ENCODE measurements at regions not wholly inside any gene's neighbourhood (a gene's known extent, or its start where the extent isn't known, plus 50 kb on each side); places are given as distances from the start of the nearest gene placed in this dataset.
"Not testable (repeated sequence)": the region's sequence is repeated elsewhere in the genome, so short reads cannot be mapped to it uniquely, and the experiment has no call there.

GRCh38 chr7:13602036-13602435 is 387.4 kb downstream of the ETV1 start:
- no peak overlapping the region for H3K27ac Mint-ChIP-seq
- H3K4me1 Mint-ChIP-seq: no peaks in the 10 kb centered on the region
- H3K36me3 Mint-ChIP-seq: no peaks in the 10 kb centered on the region
- DNase-seq: no peak
- no peak overlapping the region for H3K4me3 Mint-ChIP-seq
- no peak for ATAC-seq (ENCODE audit: low read depth in 2 of 2)
- H3K27me3 Mint-ChIP-seq: no peaks in the 10 kb centered on the region
- H3K9me3 Mint-ChIP-seq: peaks cover 0 to 11% (median 7%) of the 10 kb centered on the region in 7 donors

DNA sequence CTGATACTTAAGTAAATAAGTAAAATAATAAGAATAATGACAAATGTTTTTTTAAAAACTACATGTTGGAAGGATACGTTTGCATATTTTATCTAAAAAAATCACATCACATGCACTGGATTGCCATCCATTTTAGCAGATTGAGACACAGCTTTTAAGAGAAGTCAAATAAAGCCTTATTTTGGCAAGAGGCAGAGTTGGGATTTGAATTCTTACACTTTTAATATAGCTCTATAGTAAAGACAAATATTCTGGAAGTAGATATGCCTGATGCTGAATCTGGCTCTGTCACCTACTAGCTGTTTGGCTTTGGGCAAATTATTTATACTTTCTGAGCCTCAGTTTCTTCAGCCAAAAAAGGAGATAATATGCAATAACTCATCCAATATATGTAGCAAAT is 386.4 kb downstream of the ETV1 start:
- Mint-ChIP-seq H3K4me3 (no peak overlapping the region), H3K9me3 (peaks cover 0 to 15% (median 7%) of the 10 kb centered on the region in 7 donors), H3K27ac (no peak overlapping the region), H3K4me1 (no peaks in the 10 kb centered on the region), H3K27me3 (no peaks in the 10 kb centered on the region), H3K36me3 (no peaks in the 10 kb centered on the region)
- no peak for ATAC-seq (ENCODE audit: low read depth in 2 of 2)
- no peak for DNase-seq

DNA sequence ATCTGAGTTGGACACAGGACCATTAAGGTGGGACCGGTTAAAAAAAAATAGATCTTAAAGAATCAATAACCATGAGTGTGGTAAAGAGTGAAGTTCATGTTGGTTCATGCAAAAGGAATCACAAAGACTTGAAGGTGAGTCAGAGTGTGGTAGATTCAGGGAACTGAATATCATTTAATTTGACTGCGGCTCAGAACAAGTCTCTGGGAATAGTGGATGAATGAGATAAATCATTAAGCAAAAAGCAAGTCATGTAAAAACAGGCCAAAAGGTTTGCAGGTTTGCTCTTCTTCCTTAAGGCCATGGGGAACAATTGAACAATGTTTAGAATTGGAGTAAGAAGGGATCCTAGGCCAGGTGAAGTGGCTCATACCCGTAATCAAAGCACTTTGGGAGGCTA is 385.8 kb downstream of the ETV1 start:
- H3K27ac Mint-ChIP-seq: no peak overlapping the region
- no peak for DNase-seq
- no peaks in the 10 kb centered on the region for H3K4me1 Mint-ChIP-seq
- H3K4me3 Mint-ChIP-seq: no peak overlapping the region
- H3K9me3 Mint-ChIP-seq: peaks cover 0 to 19% (median 7%) of the 10 kb centered on the region in 7 donors
- H3K36me3 Mint-ChIP-seq: no peaks in the 10 kb centered on the region
- H3K27me3 Mint-ChIP-seq: no peaks in the 10 kb centered on the region
- ATAC-seq (ENCODE audit: low read depth in 2 of 2): no peak

- no peak overlapping the region for H3K4me3 Mint-ChIP-seq
- H3K27me3 Mint-ChIP-seq: no peaks in the 10 kb centered on the region
- ATAC-seq (ENCODE audit: low read depth in 2 of 2): no peak
- no peak for DNase-seq
- no peak overlapping the region for H3K27ac Mint-ChIP-seq
- H3K36me3 Mint-ChIP-seq: no peaks in the 10 kb centered on the region
- H3K9me3 Mint-ChIP-seq: peaks cover 0 to 19% (median 7%) of the 10 kb centered on the region in 7 donors
- no peaks in the 10 kb centered on the region for H3K4me1 Mint-ChIP-seq
Measured at GRCh38 chr7:13604178-13604577, 385.3 kb downstream of the ETV1 start.

GRCh38 chr7:13610372-13610771 is 379.1 kb downstream of the ETV1 start:
- DNase-seq: no peak
- no peak overlapping the region for H3K4me3 Mint-ChIP-seq
- H3K27ac Mint-ChIP-seq: no peak overlapping the region
- peaks cover 0 to 26% (median 9%) of the 10 kb centered on the region in 7 donors for H3K9me3 Mint-ChIP-seq
- ATAC-seq (ENCODE audit: low read depth in 2 of 2): no peak
- H3K4me1 Mint-ChIP-seq: no peaks in the 10 kb centered on the region
- H3K27me3 Mint-ChIP-seq: no peaks in the 10 kb centered on the region
- no peaks in the 10 kb centered on the region for H3K36me3 Mint-ChIP-seq

GRCh38 chr7:13615679-13616078 is 373.8 kb downstream of the ETV1 start:
- DNase-seq (no peak), ATAC-seq (ENCODE audit: low read depth in 2 of 2) (no peak)
- Mint-ChIP-seq H3K4me3 (no peak overlapping the region), H3K36me3 (no peaks in the 10 kb centered on the region), H3K9me3 (peaks cover 0 to 11% (median 4%) of the 10 kb centered on the region in 7 donors), H3K27ac (no peak overlapping the region), H3K27me3 (no peaks in the 10 kb centered on the region), H3K4me1 (no peaks in the 10 kb centered on the region)

GRCh38 chr7:13627455-13627854 is 362.0 kb downstream of the ETV1 start:
- DNase-seq (no peak), ATAC-seq (ENCODE audit: low read depth in 2 of 2) (no peak)
- H3K27me3 Mint-ChIP-seq: no peaks in the 10 kb centered on the region
- no peak overlapping the region for H3K27ac Mint-ChIP-seq
- no peak overlapping the region for H3K4me3 Mint-ChIP-seq
- peaks cover 0 to 13% (median 7%) of the 10 kb centered on the region in 7 donors for H3K9me3 Mint-ChIP-seq
- no peaks in the 10 kb centered on the region for H3K36me3 Mint-ChIP-seq
- H3K4me1 Mint-ChIP-seq: no peaks in the 10 kb centered on the region

DNA sequence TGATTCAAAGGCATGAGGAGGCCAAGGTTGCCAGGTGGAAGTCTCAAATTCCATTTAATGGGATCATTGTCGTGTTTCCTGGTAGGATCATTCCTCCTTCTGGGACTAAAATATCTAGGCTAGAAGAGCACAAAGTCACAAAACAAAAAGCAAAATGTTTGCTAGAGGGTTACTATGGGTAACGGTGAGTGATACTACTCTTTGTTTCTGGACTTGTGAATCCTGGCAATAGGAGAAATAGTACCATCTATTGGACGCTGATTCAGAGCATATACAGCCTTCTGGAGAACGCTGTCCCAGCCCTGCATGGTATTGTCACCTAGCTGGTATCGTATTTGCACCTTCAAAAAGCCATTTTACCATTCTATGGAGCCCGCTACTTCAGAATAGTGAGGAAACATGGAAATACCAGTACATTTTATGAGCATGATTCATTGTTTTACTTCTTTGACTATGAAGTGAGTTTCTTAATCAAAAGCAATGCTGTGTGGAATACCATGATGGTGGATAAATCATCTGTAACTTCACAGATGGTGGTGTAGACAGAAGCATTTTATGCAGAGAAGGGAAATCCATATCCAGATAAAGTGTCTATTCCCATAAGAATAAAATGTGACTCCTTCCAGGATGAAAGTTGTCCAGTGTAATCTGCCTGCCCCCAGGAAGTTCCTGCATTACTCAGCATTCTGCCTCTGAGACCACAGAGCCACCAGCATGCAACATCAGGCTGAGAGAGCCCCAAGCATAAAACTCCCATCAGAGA is 361.0 kb downstream of the ETV1 start:
- no peaks in the 10 kb centered on the region for H3K4me1 Mint-ChIP-seq
- H3K27ac Mint-ChIP-seq: no peak overlapping the region
- H3K36me3 Mint-ChIP-seq: no peaks in the 10 kb centered on the region
- ATAC-seq (ENCODE audit: low read depth in 2 of 2) (no peak), DNase-seq (no peak)
- no peak overlapping the region for H3K4me3 Mint-ChIP-seq
- no peaks in the 10 kb centered on the region for H3K27me3 Mint-ChIP-seq
- peaks cover 0 to 13% (median 5%) of the 10 kb centered on the region in 7 donors for H3K9me3 Mint-ChIP-seq

DNA sequence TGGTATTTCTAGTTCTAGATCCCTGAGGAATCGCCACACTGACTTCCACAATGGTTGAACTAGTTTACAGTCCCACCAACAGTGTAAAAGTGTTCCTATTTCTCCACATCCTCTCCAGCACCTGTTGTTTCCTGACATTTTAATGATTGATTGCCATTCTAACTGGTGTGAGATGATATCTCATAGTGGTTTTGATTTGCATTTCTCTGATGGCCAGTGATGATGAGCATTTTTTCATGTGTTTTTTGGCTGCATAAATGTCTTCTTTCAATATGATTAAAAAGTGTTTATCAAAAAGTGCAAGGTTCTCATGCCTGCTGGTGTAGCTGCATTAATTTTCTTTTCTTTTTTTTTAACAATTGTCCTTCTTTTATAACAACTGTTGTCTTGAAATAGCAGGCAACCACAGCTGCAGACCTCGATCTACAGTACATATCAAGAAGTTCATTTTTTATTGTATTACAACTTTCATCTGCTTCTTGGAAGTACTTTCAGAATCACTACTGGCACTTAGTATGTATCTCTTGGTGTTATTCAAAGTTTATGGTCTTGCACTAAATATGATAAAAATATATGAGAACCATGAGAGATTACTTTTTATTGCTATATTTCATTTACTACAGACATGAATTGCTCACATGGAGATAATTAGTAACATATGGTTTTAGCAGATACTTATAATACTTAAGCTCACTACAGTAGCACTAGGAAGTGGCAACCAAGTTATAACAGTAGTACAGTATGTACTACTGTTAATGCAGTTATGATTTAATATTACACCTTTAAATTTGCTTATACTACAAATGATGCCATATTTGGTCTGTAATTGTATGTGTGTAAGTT is 358.0 kb downstream of the ETV1 start:
- ATAC-seq (ENCODE audit: low read depth in 2 of 2); H3K36me3 Mint-ChIP-seq; H3K9me3 Mint-ChIP-seq; H3K4me1 Mint-ChIP-seq; H3K27me3 Mint-ChIP-seq; H3K27ac Mint-ChIP-seq; H3K4me3 Mint-ChIP-seq; DNase-seq: not testable (repeated sequence)

- Mint-ChIP-seq H3K27me3 (no peaks in the 10 kb centered on the region), H3K4me1 (no peaks in the 10 kb centered on the region), H3K4me3 (no peak overlapping the region), H3K36me3 (no peaks in the 10 kb centered on the region), H3K9me3 (peaks cover 0 to 5% (median 2%) of the 10 kb centered on the region in 7 donors), H3K27ac (no peak overlapping the region)
- ATAC-seq (ENCODE audit: low read depth in 2 of 2) (no peak), DNase-seq (no peak)
Measured at GRCh38 chr7:13633857-13634256, 355.6 kb downstream of the ETV1 start.

DNA sequence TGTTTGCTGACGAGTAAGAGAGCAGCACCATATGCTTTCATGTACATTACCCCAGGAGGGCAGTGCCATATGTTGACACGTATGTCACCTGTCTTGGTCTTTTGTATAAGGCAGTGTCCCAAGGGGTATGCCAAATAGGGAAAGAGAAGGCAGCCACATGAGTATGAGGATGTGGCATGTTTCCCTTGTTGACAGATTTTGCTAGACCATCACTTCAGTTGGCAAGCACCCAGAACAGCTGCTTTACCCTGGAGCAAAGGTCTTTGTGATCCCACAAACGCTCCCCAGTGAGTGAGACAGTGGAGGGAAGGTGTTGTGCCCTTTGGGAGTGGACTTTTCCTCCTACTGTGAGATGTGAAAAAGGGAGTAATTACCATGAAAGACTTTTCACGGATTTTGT is 350.1 kb downstream of the ETV1 start:
- Mint-ChIP-seq H3K4me3 (no peak overlapping the region), H3K9me3 (peaks cover 0 to 9% (median 4%) of the 10 kb centered on the region in 7 donors), H3K27me3 (no peaks in the 10 kb centered on the region), H3K4me1 (no peaks in the 10 kb centered on the region), H3K27ac (no peak overlapping the region), H3K36me3 (no peaks in the 10 kb centered on the region)
- no peak for ATAC-seq (ENCODE audit: low read depth in 2 of 2)
- DNase-seq: no peak

- no peak overlapping the region for H3K4me3 Mint-ChIP-seq
- no peaks in the 10 kb centered on the region for H3K4me1 Mint-ChIP-seq
- H3K27me3 Mint-ChIP-seq: no peaks in the 10 kb centered on the region
- peaks cover 0 to 6% (median 3%) of the 10 kb centered on the region in 7 donors for H3K9me3 Mint-ChIP-seq
- DNase-seq (no peak), ATAC-seq (ENCODE audit: low read depth in 2 of 2) (no peak)
- no peak overlapping the region for H3K27ac Mint-ChIP-seq
- no peaks in the 10 kb centered on the region for H3K36me3 Mint-ChIP-seq
Measured at GRCh38 chr7:13641714-13642113, 347.8 kb downstream of the ETV1 start.

DNA sequence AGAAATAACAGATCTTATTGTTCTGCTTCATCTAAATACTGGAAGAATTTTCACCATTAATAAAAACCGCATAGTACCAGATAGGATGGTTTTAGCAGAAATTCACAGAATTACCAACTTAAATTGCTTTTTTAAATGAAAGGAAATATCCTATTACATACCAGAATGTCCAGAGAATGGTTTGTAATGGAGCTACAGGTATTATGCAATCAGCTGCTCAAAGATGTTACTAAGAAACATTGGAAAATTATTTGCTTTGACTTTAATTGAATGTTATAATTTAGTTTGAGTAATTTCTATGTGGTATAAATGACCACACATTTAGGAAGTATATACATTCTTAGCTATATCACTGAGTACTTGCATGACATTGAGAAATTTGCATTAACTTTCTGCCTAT is 338.3 kb downstream of the ETV1 start:
- H3K36me3 Mint-ChIP-seq: no peaks in the 10 kb centered on the region
- no peak overlapping the region for H3K4me3 Mint-ChIP-seq
- no peaks in the 10 kb centered on the region for H3K27me3 Mint-ChIP-seq
- no peak for DNase-seq
- H3K9me3 Mint-ChIP-seq: peaks cover 0 to 6% (median 3%) of the 10 kb centered on the region in 7 donors
- H3K4me1 Mint-ChIP-seq: no peaks in the 10 kb centered on the region
- no peak overlapping the region for H3K27ac Mint-ChIP-seq
- ATAC-seq (ENCODE audit: low read depth in 2 of 2): no peak

DNA sequence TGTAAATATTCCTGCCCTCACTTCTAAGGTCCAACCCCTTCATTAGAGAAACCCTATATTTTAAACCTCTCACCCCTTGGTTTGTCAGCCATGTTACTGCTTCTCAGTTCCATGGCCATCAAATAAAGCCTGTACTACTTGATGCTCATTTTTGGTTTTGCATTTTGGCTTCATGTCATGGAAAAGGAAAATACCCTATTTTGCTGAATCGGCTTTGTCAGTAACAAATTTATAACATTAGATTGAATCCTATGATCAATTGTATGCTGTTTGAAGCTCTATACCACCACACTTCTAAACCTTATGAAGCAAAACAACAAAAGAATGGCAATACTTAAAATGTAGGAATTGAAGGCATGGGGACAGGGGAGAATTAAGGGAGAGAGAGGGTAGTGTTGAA is 333.1 kb downstream of the ETV1 start:
- Mint-ChIP-seq H3K4me1 (no peaks in the 10 kb centered on the region), H3K36me3 (no peaks in the 10 kb centered on the region)
- no peak for ATAC-seq (ENCODE audit: low read depth in 2 of 2)

More for the DNA sequence above, 333.1 kb downstream of the ETV1 start:
- H3K4me3 Mint-ChIP-seq: no peak overlapping the region
- no peak overlapping the region for H3K27ac Mint-ChIP-seq
- peaks cover 0 to 25% (median 3%) of the 10 kb centered on the region in 7 donors for H3K9me3 Mint-ChIP-seq
- H3K27me3 Mint-ChIP-seq: no peaks in the 10 kb centered on the region
- DNase-seq: no peak

Data from naive B cell (primary cell).